Adipocyte (in vitro differentiated cells): ENCODE measurements at regions not wholly inside any gene's neighbourhood (a gene's known extent, or its start where the extent isn't known, plus 50 kb on each side); places are given as distances from the start of the nearest gene placed in this dataset.

Experiments
- DNase-seq: peaks from one replicate; pipeline ENCODE4 v3.0.0-alpha.2; 2015; ENCODE audit warnings: low read depth
- H3K27me3 ChIP-seq: replicated peaks from 2 replicates; pipeline ENCODE4 v1.7.0; 2013; ENCODE audit warnings: mild to moderate bottlenecking, low read length, moderate library complexity; ENCODE audit not compliant: control insufficient read depth, insufficient read depth
- H3K36me3 ChIP-seq: 2 replicates; pipeline ENCODE4 v1.7.0; 2013; ENCODE audit warnings: low read length, mild to moderate bottlenecking, moderate library complexity; ENCODE audit not compliant: control insufficient read depth, insufficient read depth, severe bottlenecking
- H3K4me1 ChIP-seq: 2 replicates; pipeline ENCODE4 v1.7.0; 2013; ENCODE audit warnings: mild to moderate bottlenecking, low read length, moderate library complexity; ENCODE audit not compliant: control insufficient read depth, insufficient read depth
- H3K4me3 ChIP-seq: 2 replicates; pipeline ENCODE4 v1.7.0; 2013; ENCODE audit warnings: mild to moderate bottlenecking, low read length, moderate library complexity
- H3K9ac ChIP-seq: 2 replicates; pipeline ENCODE4 v1.7.0; 2013; ENCODE audit warnings: mild to moderate bottlenecking, low read length, moderate library complexity
- H3K9me3 ChIP-seq: 2 replicates; pipeline ENCODE4 v1.7.0; 2013; ENCODE audit warnings: mild to moderate bottlenecking, low read length, moderate library complexity; ENCODE audit not compliant: control insufficient read depth

DNA sequence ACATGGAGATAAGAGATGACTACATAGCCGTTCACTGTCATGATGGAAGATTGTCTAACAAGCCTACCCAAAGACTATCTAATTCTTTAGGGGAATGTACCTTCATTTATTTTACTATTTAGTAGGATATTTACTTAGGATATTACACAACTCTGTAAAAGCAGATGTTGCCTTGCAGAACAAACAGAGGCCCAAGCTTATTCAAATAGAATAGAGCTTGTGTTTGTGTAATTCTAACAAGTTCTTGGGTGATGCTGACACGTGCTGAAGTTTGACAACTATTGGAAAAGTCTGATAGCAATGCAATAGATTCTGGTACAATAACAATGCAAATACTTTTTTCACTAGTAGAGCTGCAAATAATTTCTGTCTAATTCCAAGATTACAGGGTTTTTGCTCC, 447.6 kb downstream of the TOX3 start:
- Histone ChIP-seq H3K36me3 (no peaks in the 10 kb centered on the region), H3K9ac (no peak overlapping the region), H3K27me3 (peaks cover 9% of the 10 kb centered on the region), H3K4me1 (no peaks in the 10 kb centered on the region), H3K4me3 (no peak overlapping the region), H3K9me3 (no peaks in the 10 kb centered on the region)
- DNase-seq: no peak

DNA sequence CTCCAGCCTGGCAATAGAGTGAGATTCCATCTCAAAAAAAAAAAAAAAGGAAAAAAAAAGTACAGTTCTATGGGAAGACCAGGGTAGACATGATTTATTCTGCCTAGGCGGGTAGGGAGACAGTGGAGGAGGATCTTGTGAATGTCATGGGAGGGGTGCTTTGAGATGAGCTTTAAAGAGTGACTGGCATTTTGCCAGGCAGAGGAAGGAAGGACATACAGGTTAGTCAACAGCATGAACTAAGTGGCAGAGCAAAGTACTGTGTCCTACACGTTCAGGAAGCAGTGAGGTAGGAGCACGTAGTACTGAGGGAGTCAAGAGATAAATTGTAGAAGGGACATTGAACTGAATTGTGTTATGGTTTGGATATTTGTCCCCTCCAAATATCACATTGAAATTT, 451.5 kb downstream of the TOX3 start:
- Histone ChIP-seq H3K36me3 (no peaks in the 10 kb centered on the region), H3K27me3 (peaks cover 13% of the 10 kb centered on the region), H3K9ac (no peak overlapping the region), H3K4me1 (no peaks in the 10 kb centered on the region), H3K9me3 (no peaks in the 10 kb centered on the region), H3K4me3 (no peak overlapping the region)
- no peak for DNase-seq

DNA sequence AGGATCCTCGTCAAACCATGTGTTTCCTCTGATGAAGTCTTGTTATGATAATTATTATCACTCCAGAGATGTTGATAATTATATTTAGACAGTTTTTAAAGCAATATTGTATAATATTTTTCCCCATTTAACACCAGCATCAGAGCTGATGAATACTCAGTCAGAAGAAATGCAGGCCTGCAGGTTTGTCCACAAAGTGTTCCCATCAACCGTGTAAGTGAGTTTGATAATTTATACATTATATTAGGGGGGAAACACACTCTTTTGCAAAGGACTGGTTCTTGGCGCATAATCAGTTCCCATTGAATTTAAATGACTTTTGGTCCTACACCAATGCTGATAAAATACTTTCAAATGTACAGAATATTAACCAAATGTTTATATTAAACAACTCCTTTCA, 454.8 kb downstream of the TOX3 start:
- H3K4me3 ChIP-seq: no peak overlapping the region
- H3K9ac ChIP-seq: no peak overlapping the region

DNA sequence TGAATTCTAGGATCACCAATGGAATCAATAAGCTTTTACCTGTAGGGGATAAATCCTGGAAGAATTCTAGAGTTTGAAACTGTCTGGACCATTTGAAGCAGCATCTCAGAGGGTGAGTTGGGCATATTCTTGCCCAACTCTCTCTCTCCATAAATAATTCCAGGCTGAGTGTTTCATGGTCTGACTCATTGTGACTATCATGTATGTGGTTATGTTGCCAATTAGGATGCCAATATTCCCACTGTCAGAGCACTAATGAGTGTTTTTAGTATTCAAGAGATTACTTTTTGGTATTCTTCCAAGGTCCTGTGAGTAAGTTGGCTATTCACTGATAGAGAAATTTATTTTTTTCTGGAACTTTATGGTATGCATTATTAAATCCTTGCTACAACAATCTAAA, 456.9 kb downstream of the TOX3 start:
- Histone ChIP-seq H3K27me3 (peaks cover 13% of the 10 kb centered on the region), H3K36me3 (no peaks in the 10 kb centered on the region), H3K4me3 (no peak overlapping the region), H3K9me3 (no peaks in the 10 kb centered on the region), H3K4me1 (no peaks in the 10 kb centered on the region), H3K9ac (no peak overlapping the region)
- DNase-seq: no peak

More for the DNA sequence above, 454.8 kb downstream of the TOX3 start:
- Histone ChIP-seq H3K27me3 (peaks cover 3% of the 10 kb centered on the region), H3K36me3 (no peaks in the 10 kb centered on the region), H3K4me1 (no peaks in the 10 kb centered on the region), H3K9me3 (no peaks in the 10 kb centered on the region)
- DNase-seq: no peak

DNA sequence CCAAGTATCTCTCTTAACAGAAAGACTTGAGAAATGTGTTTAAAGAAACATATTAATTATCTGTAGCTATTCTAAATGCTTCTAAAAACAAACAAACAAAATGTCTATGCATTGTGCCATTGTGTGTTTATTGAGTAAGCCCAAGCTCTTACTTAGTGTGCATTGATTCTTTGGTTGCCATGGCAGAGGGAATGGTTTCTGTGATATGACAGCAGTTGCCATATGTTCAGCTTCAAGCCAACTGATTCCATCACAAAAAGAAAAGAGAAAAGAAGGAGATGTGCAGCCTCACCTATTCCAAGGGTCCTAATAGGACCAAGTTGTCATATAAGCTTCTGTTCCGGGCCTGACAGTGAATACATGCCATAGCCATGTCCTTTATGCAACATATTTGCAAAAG, 457.5 kb downstream of the TOX3 start:
- no peaks in the 10 kb centered on the region for H3K4me1 ChIP-seq
- no peak for DNase-seq
- no peaks in the 10 kb centered on the region for H3K9me3 ChIP-seq
- no peak overlapping the region for H3K4me3 ChIP-seq
- no peaks in the 10 kb centered on the region for H3K36me3 ChIP-seq
- no peak overlapping the region for H3K9ac ChIP-seq
- H3K27me3 ChIP-seq: peaks cover 13% of the 10 kb centered on the region

DNA sequence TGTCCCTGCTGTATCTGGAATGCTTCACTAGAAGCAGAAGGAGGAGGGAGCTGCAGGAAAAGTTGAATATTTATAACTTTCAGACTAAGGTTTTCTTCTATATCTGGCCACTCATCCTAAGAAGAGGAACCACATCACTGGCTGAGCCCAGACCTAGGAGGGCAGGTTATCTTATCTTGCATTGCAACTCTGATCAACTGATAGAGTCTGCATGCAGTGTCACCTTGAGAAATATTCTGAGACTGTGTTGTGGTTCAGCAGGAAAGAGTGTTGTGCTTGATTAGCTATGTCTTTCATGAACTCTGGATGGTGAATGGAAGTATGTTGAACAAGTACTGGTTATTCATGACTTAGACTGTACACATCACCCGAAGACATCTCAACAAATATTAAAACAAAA, 460.0 kb downstream of the TOX3 start:
- no peak for DNase-seq
- Histone ChIP-seq H3K9me3 (no peaks in the 10 kb centered on the region), H3K27me3 (peaks cover 14% of the 10 kb centered on the region), H3K9ac (no peak overlapping the region), H3K4me1 (no peaks in the 10 kb centered on the region), H3K36me3 (no peaks in the 10 kb centered on the region), H3K4me3 (no peak overlapping the region)

DNA sequence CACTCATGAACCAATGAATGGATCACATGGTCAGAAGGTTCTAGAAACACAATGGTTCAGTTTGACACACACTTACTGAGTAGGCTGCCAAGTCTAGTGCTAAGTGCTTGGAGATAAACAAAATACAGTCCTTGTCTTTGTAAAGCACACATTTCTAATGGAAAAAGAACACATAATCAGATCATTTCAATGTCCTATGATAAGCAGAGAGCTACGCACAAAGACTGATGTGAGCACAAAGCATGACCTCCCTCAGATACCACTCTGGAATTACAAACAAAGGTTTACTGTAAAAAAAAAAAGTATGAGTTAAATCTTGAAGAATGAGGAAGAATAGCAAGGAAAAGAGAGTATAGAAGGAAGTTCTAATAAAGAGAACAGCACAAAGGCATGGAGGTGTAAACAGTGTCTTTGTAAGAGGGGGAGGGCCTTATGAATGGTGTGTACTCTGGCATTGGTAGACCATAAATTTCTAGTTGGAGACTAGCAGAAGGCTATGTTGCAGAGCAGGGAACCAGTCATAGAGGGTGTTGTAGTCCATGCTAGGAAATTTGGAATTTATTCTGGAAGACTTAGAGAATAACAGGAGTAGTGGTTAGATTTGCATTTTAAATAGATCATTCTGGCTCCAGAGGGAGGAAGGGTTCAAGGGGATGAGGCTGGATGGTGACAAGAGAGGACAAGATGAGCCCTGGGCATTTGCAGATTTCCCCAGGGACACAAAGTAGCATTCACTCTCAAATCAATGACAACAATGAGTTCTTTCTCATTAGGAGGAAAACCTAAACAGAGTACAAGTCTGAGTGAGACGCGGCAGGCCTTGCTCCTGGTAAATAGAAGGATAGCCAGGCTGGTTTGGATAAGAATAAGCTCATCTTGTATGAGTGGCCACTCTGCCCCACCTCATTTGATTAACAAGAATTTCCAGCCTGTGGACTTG, 468.0 kb downstream of the TOX3 start:
- no peak for DNase-seq
- Histone ChIP-seq H3K27me3 (peaks cover 11% of the 10 kb centered on the region), H3K4me1 (no peaks in the 10 kb centered on the region), H3K9me3 (no peaks in the 10 kb centered on the region), H3K9ac (no peak overlapping the region), H3K36me3 (no peaks in the 10 kb centered on the region), H3K4me3 (no peak overlapping the region)

DNA sequence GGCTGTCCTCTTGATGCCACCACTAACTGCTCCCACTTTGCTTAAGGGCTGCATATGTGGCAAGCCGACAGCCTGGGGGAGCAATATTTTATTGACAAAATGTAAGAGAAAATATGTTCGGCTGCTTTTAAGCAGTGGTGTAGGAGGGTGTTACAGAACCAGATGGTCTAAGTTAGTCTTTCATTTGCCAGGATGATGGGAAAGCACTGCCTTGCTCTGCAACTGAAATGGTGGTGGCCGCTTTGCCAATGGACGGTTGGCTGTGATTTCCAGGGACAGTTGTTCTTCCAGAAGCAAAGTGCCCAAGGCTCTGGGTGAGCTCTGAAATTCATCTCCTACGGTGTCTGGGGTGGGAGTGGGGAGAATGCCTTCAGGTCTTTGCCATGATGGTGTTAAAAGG, 469.3 kb downstream of the TOX3 start:
- Histone ChIP-seq H3K4me3 (no peak overlapping the region), H3K36me3 (no peaks in the 10 kb centered on the region), H3K9me3 (no peaks in the 10 kb centered on the region), H3K4me1 (no peaks in the 10 kb centered on the region), H3K9ac (no peak overlapping the region), H3K27me3 (peaks cover 14% of the 10 kb centered on the region)
- no peak for DNase-seq

DNA sequence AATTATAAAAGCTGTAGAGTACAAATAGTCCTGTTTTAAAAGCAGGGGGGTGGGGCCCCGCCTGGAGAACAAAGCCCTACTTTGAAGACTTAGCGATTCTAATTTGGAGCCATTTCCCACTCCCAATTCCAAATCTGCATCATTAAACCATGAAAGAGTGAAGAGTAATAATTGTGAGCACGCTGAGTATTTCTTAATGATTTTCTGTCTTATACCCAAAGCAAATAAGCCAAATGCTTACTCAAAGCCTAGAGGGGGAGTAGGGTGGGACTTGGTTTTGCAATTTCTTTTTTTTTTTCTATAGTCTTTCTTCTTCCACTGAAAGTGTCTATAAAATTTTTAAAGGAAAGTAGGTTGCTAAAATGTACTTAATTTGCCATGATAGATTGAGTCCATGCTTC, 470.1 kb downstream of the TOX3 start:
- Histone ChIP-seq H3K4me1 (no peaks in the 10 kb centered on the region), H3K4me3 (no peak overlapping the region), H3K9me3 (no peaks in the 10 kb centered on the region), H3K27me3 (peaks cover 10% of the 10 kb centered on the region), H3K9ac (no peak overlapping the region), H3K36me3 (no peaks in the 10 kb centered on the region)
- DNase-seq: no peak

DNA sequence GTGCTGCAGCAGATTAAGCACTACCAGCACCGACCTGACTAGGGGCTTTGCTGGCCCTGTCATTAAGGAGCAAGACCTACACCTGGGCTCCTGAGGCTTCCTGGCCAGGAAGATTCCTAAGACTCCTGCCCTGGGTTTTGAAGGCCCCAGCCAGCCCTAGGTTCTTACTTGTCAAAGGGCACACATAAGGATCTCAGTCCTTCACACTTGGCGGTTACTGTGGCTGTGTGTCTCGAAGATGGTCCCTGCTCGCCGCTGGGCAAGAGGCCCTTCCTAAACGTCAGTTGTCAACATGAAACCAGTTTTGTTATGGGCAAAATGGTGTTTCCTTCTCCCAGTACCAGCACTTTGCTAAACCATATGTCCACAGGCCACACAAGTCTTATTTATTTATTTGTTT, 470.6 kb downstream of the TOX3 start:
- no peak for DNase-seq
- no peaks in the 10 kb centered on the region for H3K9me3 ChIP-seq
- H3K9ac ChIP-seq: no peak overlapping the region
- H3K4me1 ChIP-seq: no peaks in the 10 kb centered on the region
- no peak overlapping the region for H3K4me3 ChIP-seq
- H3K36me3 ChIP-seq: no peaks in the 10 kb centered on the region
- H3K27me3 ChIP-seq: peaks cover 10% of the 10 kb centered on the region

DNA sequence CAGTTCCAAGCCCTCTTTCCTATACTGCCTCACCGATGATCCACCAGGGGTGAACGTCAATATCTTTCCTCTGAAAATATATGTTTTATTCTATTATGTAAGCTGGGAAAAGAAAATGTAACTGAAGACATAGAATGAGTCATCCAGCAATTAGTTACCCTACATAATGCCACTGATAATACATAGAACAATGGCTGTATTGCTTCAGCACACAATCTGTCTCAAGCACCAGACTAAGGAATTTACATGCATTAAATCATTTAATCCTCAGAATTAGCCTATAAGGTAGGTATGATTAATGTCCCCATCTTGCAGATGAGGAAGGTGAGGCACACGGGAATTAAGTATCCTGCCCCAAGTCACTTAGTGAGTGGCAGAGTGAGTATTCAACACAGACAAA, 472.8 kb downstream of the TOX3 start:
- no peaks in the 10 kb centered on the region for H3K9me3 ChIP-seq
- H3K4me1 ChIP-seq: no peaks in the 10 kb centered on the region
- H3K27me3 ChIP-seq: peaks cover 10% of the 10 kb centered on the region
- no peak for DNase-seq
- H3K9ac ChIP-seq: no peak overlapping the region
- H3K4me3 ChIP-seq: no peak overlapping the region
- no peaks in the 10 kb centered on the region for H3K36me3 ChIP-seq

DNA sequence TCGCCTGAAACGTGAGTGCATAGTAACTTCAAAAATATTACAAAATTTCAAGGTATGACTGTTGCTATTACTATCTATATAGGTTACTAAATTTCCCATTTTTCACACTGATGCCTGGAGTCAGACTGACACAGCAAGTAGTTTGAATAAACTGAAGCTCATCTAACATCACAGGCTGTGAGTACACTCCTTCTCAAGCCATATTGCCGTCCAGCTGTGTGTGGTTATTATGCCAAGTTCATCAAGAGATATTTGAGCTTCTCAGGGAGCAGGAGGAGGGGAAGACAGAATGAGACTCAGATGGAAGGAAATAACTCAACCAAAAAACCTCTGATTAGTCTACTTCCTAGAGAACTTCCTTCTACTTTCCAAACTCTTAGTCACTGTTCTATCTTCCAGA, 473.9 kb downstream of the TOX3 start:
- DNase-seq: no peak
- Histone ChIP-seq H3K27me3 (peaks cover 3% of the 10 kb centered on the region), H3K9ac (no peak overlapping the region), H3K4me1 (no peaks in the 10 kb centered on the region), H3K4me3 (no peak overlapping the region), H3K36me3 (no peaks in the 10 kb centered on the region), H3K9me3 (no peaks in the 10 kb centered on the region)
